Effector memory CD8-positive, alpha-beta T cell (primary cell): ENCODE measurements at regions not wholly inside any gene's neighbourhood (a gene's known extent, or its start where the extent isn't known, plus 50 kb on each side); places are given as distances from the start of the nearest gene placed in this dataset.

Experiments used
- ATAC-seq: fragments of 150-1000 bp; cut with Tn5 transposase; replicated peaks from 2 replicates; pipeline ENCODE4 v1.10.0; 2021; ENCODE audit warnings: mild to moderate bottlenecking, moderate library complexity
- DNase-seq, 3 experiments: peaks; one replicate each; pipeline ENCODE4 v3.0.0; 2021
- H3K27ac Mint-ChIP-seq, 2 donors: one replicate each; pipeline ENCODE4 v1.8.0; 2022; ENCODE audit warnings: mild to moderate bottlenecking in 2 of 2, mixed read lengths in 2 of 2, moderate library complexity in 2 of 2
- H3K27me3 Mint-ChIP-seq, 2 donors: one replicate each; pipeline ENCODE4 v1.8.0; 2022; ENCODE audit warnings: mixed read lengths in 2 of 2
- H3K36me3 Mint-ChIP-seq: one replicate; pipeline ENCODE4 v1.8.0; 2022; ENCODE audit warnings: mild to moderate bottlenecking, moderate library complexity, mixed read lengths; ENCODE audit not compliant: insufficient read depth
- H3K4me1 Mint-ChIP-seq, 2 donors: one replicate each; pipeline ENCODE4 v1.8.0; 2022; ENCODE audit warnings: low read depth in 2 of 2, mixed read lengths in 2 of 2
- H3K4me3 Mint-ChIP-seq, 2 donors: one replicate each; pipeline ENCODE4 v1.8.0; 2022; ENCODE audit warnings: mild to moderate bottlenecking in 2 of 2, mixed read lengths in 2 of 2, moderate library complexity in 2 of 2
- H3K9me3 Mint-ChIP-seq, 2 donors: one replicate each; pipeline ENCODE4 v1.8.0; 2022; ENCODE audit warnings: mixed read lengths in 2 of 2

DNA sequence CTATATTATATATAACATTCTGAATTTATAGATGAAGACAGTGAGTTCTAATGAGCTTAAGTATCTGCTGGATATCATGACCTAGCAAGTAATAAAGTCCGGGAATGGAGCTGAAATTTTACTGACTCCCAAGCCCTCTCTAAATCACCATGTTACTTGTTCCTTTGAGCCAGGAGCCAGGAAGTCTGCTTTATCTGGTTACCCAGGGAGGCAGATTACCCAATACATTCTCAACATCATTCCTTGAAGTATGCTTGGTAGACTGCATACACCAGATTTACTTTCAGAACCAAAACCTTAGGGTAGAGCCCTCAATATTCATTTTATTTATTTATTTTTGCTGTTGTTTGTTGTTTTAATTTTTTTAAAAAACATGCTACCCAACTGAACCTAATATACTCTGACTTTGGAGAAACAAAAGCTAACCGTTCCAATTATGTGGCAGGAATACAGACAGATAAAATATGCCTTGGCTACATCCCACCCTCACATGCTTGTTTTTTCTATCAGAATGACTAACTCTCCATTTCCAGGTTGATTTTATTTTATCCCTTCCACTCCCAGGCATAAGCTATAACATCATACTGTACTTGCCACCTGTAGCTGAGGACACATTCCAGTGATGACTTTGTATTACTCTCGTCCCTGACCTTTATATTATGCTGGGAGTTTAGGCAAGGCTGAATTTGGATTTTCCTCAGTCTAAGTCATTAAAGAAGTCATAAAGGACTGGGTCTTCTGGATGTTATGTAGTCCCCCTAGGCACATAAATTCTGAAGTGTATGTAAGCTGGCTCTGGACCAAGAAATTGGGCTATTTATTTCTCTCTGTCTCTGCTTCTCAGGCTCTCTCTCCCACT is 82.0 kb downstream of the YIPF5 start:
- H3K27ac Mint-ChIP-seq: no peak overlapping the region
- no peak for DNase-seq
- H3K36me3 Mint-ChIP-seq: no peaks in the 10 kb centered on the region
- H3K27me3 Mint-ChIP-seq: peaks cover 9 to 16% of the 10 kb centered on the region in 2 donors
- no peak for ATAC-seq
- no peaks in the 10 kb centered on the region for H3K9me3 Mint-ChIP-seq
- H3K4me1 Mint-ChIP-seq: no peaks in the 10 kb centered on the region
- H3K4me3 Mint-ChIP-seq: no peak overlapping the region

DNA sequence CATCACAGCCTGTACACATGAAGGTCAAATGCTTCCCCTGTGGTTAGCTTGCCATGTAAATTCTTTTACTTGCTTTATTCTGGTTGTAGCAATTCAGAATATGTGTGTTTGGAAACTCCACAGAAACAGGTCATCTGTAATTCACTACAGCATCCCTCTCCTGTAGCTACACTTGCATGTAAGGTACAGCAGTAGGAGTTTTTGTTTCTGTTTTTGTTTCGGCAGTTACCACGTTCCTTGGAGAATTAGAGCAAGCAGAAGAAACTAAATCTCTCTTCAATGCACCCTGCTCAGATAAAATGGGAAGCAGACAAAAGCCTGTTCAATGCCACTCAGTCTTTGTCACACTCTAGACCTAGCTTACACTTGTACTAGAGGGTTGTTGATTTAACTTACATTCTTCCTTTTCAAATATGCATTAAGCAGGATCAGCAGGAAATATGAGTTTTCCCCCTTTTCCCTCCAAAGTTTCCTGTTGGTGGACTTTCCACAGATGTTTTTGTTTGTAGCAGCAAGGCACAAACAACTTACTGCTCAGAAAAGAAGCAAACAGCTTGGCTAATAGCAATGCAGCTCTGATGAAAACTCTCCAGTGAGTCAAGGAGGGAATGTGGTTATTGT is 80.9 kb downstream of the YIPF5 start:
- Mint-ChIP-seq H3K9me3 (no peaks in the 10 kb centered on the region), H3K4me3 (no peak overlapping the region), H3K36me3 (no peaks in the 10 kb centered on the region), H3K27me3 (peaks cover 9 to 16% of the 10 kb centered on the region in 2 donors), H3K4me1 (peaks cover 4 to 5% of the 10 kb centered on the region in 2 donors), H3K27ac (no peak overlapping the region)
- no peak for ATAC-seq
- DNase-seq: no peak

DNA sequence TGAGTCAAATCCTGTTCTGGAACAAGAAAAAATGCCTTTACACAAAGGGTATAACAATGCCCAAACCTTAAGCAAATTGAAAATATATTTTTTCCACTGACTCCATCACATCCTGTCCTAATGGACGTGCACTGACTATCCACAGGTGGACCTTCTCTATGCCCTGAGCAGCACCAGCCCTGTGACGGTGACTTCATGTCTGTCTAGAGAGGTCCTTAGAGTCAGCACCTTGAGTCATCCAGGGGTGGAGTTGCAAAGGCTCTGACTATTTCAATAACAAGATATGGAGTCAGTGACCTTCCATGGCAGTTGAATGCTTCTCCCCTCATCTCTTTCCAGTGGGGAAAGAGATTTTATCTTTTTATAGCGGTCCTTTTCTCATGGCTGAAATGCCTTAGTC is 78.0 kb downstream of the YIPF5 start:
- no peak for DNase-seq
- Mint-ChIP-seq H3K27ac (no peak overlapping the region), H3K4me3 (no peak overlapping the region), H3K4me1 (peaks cover 4 to 5% of the 10 kb centered on the region in 2 donors), H3K36me3 (no peaks in the 10 kb centered on the region), H3K9me3 (no peaks in the 10 kb centered on the region), H3K27me3 (peaks cover 10 to 16% of the 10 kb centered on the region in 2 donors)
- ATAC-seq: no peak

DNA sequence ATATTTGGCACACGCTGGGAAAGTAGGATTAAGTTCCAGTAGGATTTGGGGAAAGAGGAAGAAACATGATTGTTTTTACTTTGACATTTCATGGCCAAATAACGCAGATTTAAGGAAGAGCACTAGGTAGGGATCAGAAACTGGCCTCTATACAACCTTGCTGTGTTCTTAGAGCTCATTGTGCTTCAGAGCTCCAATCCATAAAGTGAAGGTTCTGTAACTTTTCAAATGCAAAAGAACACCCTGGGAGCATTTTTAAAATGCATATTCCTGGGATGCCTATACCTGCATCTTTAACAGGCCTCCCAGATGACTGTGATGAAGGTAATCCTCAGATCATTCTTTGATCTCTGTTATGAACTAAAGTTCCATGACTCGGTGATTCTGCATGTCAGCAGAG is 77.1 kb downstream of the YIPF5 start:
- peaks cover 4 to 5% of the 10 kb centered on the region in 2 donors for H3K4me1 Mint-ChIP-seq
- no peak overlapping the region for H3K27ac Mint-ChIP-seq
- H3K36me3 Mint-ChIP-seq: no peaks in the 10 kb centered on the region
- H3K9me3 Mint-ChIP-seq: no peaks in the 10 kb centered on the region
- H3K27me3 Mint-ChIP-seq: peaks cover 16 to 17% of the 10 kb centered on the region in 2 donors
- ATAC-seq (no peak), DNase-seq (no peak)
- H3K4me3 Mint-ChIP-seq: no peak overlapping the region

DNA sequence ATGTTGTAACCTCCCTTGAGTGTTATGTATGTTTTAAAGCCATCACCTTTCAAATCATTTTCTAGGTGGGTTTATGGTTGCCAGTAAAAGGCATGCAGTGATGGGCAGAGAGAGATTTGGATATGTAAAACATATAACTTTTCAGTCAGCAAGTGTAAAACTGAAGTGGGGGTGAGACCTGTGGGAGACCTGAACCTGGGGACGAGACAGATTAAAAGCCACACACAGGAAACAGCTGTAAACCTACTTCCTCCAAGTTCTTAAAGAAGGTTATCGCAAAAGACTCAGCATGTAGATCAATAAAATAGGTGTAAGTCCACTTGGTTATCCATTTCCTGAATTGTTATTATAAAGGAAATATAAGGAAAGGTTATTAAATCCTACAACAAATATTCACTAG is 76.6 kb downstream of the YIPF5 start:
- Mint-ChIP-seq H3K9me3 (no peaks in the 10 kb centered on the region), H3K4me1 (peaks cover 4 to 5% of the 10 kb centered on the region in 2 donors), H3K27ac (no peak overlapping the region), H3K27me3 (peaks cover 15 to 17% of the 10 kb centered on the region in 2 donors), H3K4me3 (no peak overlapping the region), H3K36me3 (no peaks in the 10 kb centered on the region)
- ATAC-seq: no peak
- no peak for DNase-seq

DNA sequence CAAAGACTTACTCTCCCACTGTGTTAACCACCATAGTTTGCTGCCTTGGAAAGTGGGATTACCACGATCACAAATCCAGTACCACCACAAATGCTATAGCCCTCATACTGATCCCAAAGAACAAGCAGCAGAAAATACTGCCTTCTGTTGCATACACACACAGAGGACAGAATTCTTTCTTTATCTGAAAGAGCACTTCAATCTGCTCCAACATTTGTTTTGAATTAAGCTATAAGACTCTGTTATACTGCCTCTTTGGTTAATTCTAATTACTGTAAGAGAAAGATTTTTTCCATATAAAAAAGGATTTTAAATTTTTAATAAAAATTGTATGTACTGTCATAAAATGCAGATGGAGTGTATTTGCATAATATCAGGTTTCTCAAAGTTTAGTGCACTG is 69.8 kb downstream of the YIPF5 start:
- Mint-ChIP-seq H3K36me3 (no peaks in the 10 kb centered on the region), H3K4me3 (no peak overlapping the region), H3K9me3 (no peaks in the 10 kb centered on the region), H3K27me3 (peaks cover 0 to 8% of the 10 kb centered on the region in 2 donors), H3K27ac (no peak overlapping the region), H3K4me1 (no peaks in the 10 kb centered on the region)
- ATAC-seq (no peak), DNase-seq (no peak)

DNA sequence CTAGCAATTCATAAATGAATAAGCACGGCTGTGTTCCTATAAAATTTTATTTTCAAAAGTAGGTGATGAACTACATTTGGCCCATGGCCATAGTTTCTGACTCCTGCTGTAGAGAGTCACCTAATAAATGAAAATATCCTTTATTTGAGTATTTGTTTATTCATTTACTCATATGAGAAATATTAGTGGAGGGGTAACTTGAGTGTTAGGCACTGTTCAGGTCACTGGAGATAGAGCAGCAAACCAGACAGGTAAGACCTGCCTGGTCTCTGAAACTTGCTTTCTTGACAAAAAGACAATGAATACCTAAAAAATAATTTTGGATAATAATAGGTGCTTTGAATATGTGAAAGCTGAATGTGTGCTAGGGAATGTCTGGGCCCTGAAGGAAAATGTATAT is 68.8 kb downstream of the YIPF5 start:
- no peaks in the 10 kb centered on the region for H3K36me3 Mint-ChIP-seq
- no peaks in the 10 kb centered on the region for H3K9me3 Mint-ChIP-seq
- no peak for ATAC-seq
- H3K27ac Mint-ChIP-seq: no peak overlapping the region
- DNase-seq: no peak
- H3K4me1 Mint-ChIP-seq: no peaks in the 10 kb centered on the region
- H3K27me3 Mint-ChIP-seq: peaks cover 0 to 8% of the 10 kb centered on the region in 2 donors
- no peak overlapping the region for H3K4me3 Mint-ChIP-seq

DNA sequence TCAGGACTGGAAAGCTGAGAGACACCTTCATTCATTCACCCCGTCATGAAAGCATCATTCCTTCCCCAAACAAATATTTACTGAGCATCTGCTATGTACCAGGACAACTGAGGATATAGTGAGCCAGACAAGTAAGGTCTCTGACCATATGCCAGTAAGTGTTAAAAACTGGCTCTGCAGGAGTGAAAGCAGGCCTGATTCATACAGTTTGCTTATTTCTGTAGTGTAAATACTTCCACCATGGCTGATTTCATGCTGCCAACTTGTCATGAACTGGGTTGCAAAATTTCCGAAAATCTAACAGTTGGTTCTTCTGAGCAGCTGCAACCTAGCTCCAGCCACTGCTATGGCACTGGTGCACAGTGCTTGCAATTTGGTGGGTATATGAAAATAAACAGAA is 68.1 kb downstream of the YIPF5 start:
- Mint-ChIP-seq H3K4me3 (no peak overlapping the region), H3K27ac (no peak overlapping the region), H3K4me1 (no peaks in the 10 kb centered on the region), H3K9me3 (no peaks in the 10 kb centered on the region), H3K27me3 (peaks cover 2 to 9% of the 10 kb centered on the region in 2 donors), H3K36me3 (no peaks in the 10 kb centered on the region)
- DNase-seq (no peak), ATAC-seq (no peak)

DNA sequence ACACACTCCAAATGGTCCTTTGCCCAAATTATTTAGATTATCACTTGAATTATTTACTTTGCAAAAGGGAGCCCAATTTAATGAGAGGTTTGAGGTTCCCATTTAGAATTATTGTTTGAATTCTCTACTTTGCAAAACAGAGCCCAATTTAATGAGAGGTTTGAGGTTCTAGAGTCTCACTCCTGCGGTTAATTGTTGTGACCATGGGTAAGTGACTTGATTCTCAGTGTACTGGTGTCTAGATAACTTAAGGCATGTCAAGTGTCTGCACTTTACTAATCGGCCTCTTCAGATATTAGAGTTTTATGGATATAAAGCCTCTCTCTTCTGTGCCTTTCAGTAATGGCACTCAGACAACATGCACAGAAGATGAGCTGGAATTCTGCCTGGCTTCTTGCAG is 67.5 kb downstream of the YIPF5 start:
- DNase-seq (no peak), ATAC-seq (no peak)
- H3K4me1 Mint-ChIP-seq: no peaks in the 10 kb centered on the region
- H3K27ac Mint-ChIP-seq: no peak overlapping the region
- peaks cover 4 to 10% of the 10 kb centered on the region in 2 donors for H3K27me3 Mint-ChIP-seq
- no peak overlapping the region for H3K4me3 Mint-ChIP-seq
- no peaks in the 10 kb centered on the region for H3K9me3 Mint-ChIP-seq
- no peaks in the 10 kb centered on the region for H3K36me3 Mint-ChIP-seq

DNA sequence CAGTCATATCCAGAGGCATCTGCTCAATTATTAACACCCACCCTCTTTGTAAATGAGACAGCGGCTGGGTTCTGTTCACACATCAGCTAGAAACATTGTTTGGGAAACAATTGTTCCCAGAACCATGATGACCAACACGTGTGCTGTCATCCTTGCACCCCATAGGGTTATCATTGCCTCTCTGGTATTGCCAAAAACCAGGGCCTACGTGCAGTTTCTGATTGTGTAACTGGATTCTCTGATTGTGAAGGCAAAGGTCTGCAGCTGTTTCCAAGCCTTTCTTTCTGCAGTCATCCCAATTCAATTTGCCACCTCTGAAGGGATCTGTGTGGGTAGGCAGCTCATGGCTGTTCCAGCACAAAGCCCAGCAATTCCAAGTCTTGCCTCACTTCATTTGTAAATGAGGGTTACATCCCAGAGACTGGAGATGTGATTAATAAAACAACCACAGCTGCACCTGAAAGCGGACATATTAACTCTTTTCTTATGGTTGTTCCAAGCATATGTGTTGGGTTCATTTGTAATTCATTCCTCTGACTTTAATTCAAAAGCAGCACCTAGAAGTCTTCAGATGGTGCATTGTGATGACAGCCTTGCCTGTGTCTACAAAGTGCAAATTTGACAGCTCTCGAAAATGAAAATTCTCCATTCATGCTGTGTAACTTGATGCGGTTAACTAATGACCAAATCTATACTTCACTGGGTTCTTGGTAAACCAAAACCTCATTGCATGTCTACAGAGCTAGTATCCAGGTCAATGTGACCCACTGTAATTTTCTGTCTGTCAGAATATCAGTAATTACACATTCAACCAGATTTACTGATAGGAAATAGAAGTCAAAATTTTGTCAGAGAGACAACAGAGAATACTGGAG is 66.6 kb downstream of the YIPF5 start:
- no peaks in the 10 kb centered on the region for H3K4me1 Mint-ChIP-seq
- no peak overlapping the region for H3K4me3 Mint-ChIP-seq
- no peak for ATAC-seq
- no peak overlapping the region for H3K27ac Mint-ChIP-seq
- peaks cover 4 to 9% of the 10 kb centered on the region in 2 donors for H3K27me3 Mint-ChIP-seq
- no peaks in the 10 kb centered on the region for H3K9me3 Mint-ChIP-seq
- H3K36me3 Mint-ChIP-seq: no peaks in the 10 kb centered on the region
- no peak for DNase-seq

DNA sequence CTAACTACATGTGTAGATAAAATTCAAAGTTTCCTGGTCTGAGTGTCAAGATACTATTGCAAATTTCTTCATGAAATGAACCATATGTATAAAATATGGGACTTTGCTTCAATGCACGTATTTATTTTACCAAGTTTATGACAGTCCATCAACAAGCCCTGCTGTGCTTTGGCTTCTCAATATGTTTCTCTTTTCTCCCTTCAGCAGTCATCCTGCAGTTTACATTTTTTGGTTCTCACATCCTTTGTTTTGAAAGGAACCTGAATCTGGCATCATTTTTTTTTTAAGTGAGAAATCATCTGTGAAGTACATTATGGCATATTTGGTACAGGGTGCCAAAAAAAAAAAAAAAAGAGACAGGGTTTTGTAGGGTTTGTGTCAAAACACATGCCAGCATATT is 65.1 kb downstream of the YIPF5 start:
- H3K9me3 Mint-ChIP-seq: no peaks in the 10 kb centered on the region
- H3K4me1 Mint-ChIP-seq: no peaks in the 10 kb centered on the region
- H3K4me3 Mint-ChIP-seq: no peak overlapping the region
- peaks cover 10 to 22% of the 10 kb centered on the region in 2 donors for H3K27me3 Mint-ChIP-seq
- H3K27ac Mint-ChIP-seq: no peak overlapping the region
- H3K36me3 Mint-ChIP-seq: no peaks in the 10 kb centered on the region
- ATAC-seq (no peak), DNase-seq (no peak)

DNA sequence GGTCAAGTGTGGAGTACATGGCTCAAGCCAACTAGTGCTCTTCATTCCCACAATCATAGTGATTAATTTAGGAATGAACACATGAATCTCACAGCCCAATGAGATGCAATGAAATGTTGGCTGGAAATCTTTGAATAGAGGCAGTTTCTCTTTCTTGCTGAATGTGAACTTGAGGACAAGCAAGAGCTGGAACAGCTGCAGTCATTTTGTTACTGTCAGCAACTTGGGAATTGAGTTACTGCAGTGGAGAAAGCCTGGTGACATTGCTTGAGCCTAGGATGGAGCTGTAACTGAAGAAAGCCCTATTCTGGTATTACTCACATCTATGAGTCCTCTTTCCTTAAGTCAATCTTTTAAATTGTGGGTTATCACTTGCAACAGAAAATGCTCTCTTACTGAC is 62.3 kb downstream of the YIPF5 start:
- Mint-ChIP-seq H3K27me3 (peaks cover 28 to 35% of the 10 kb centered on the region in 2 donors), H3K4me1 (no peaks in the 10 kb centered on the region), H3K4me3 (no peak overlapping the region), H3K9me3 (no peaks in the 10 kb centered on the region), H3K27ac (no peak overlapping the region), H3K36me3 (no peaks in the 10 kb centered on the region)
- DNase-seq: no peak
- ATAC-seq: no peak
